ENCODE measurements at regions not wholly inside any gene's neighbourhood (a gene's known extent, or its start where the extent isn't known, plus 50 kb on each side); places are given as distances from the start of the nearest gene placed in this dataset.

GRCh38 chr2:13711154-13711553 is 921.4 kb upstream of the LRATD1 start:
- Mint-ChIP-seq H3K27ac (no peak overlapping the region), H3K9me3 (no peaks in the 10 kb centered on the region), H3K36me3 (ENCODE audit: low read depth) (no peaks in the 10 kb centered on the region), H3K27me3 (ENCODE audit: insufficient read depth, low read depth, poor library complexity) (peaks cover under 1% of the 10 kb centered on the region), H3K4me3 (no peak overlapping the region), H3K4me1 (no peaks in the 10 kb centered on the region)
- Histone ChIP-seq H4K20me1 (replicated peaks; ENCODE audit: insufficient read depth) (no peaks in the 10 kb centered on the region), H3K4me2 (no peak overlapping the region), H3K36me3 (ENCODE audit: insufficient read depth) (no peaks in the 10 kb centered on the region), H3K9me2 (ENCODE audit: insufficient read depth) (no peaks in the 10 kb centered on the region), H3K27ac (ENCODE audit: low read depth) (no peak overlapping the region), H3F3A (replicated peaks; ENCODE audit: low read depth) (no peaks in the 10 kb centered on the region), H3K79me2 (replicated peaks; ENCODE audit: insufficient read depth) (no peaks in the 10 kb centered on the region), H2AFZ (no peak overlapping the region), H3K4me1 (ENCODE audit: insufficient read depth) (no peaks in the 10 kb centered on the region; the same call in 1 of the 2 replicates), H3K4me3 (no peak overlapping the region), H3K27me3 (ENCODE audit: insufficient read depth) (no peaks in the 10 kb centered on the region)
- no peak for ATAC-seq
- TF ChIP-seq, protein P1, sequence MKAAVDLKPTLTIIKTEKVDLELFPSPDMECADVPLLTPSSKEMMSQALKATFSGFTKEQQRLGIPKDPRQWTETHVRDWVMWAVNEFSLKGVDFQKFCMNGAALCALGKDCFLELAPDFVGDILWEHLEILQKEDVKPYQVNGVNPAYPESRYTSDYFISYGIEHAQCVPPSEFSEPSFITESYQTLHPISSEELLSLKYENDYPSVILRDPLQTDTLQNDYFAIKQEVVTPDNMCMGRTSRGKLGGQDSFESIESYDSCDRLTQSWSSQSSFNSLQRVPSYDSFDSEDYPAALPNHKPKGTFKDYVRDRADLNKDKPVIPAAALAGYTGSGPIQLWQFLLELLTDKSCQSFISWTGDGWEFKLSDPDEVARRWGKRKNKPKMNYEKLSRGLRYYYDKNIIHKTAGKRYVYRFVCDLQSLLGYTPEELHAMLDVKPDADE (IDR thresholded peaks at IDR 0.05) = no peak
- TF ChIP-seq EZH2phosphoT487 (IDR thresholded peaks at IDR 0.05; ENCODE audit: unreplicated experiment) (no peak), CREB1 (CRISPR knock-in tag; IDR thresholded peaks at IDR 0.05; ENCODE audit: low read depth) (no peak), STAT1 (IDR thresholded peaks at IDR 0.05; ENCODE audit: unreplicated experiment) (no peak), REST (IDR thresholded peaks at IDR 0.05; ENCODE audit: unreplicated experiment) (no peak), ZNF114 (CRISPR knock-in tag; IDR thresholded peaks at IDR 0.05) (no peak), ZNF331 (CRISPR knock-in tag; IDR thresholded peaks at IDR 0.05; ENCODE audit: low read depth) (no peak), POLR2AphosphoS5 (IDR thresholded peaks at IDR 0.05; ENCODE audit: low read depth) (no peak), EZH2 (IDR thresholded peaks at IDR 0.05; ENCODE audit: low read depth, unreplicated experiment) (no peak), NANOG (IDR thresholded peaks at IDR 0.05; ENCODE audit: borderline replicate concordance) (no peak)
- TF ChIP-seq, protein P2, sequence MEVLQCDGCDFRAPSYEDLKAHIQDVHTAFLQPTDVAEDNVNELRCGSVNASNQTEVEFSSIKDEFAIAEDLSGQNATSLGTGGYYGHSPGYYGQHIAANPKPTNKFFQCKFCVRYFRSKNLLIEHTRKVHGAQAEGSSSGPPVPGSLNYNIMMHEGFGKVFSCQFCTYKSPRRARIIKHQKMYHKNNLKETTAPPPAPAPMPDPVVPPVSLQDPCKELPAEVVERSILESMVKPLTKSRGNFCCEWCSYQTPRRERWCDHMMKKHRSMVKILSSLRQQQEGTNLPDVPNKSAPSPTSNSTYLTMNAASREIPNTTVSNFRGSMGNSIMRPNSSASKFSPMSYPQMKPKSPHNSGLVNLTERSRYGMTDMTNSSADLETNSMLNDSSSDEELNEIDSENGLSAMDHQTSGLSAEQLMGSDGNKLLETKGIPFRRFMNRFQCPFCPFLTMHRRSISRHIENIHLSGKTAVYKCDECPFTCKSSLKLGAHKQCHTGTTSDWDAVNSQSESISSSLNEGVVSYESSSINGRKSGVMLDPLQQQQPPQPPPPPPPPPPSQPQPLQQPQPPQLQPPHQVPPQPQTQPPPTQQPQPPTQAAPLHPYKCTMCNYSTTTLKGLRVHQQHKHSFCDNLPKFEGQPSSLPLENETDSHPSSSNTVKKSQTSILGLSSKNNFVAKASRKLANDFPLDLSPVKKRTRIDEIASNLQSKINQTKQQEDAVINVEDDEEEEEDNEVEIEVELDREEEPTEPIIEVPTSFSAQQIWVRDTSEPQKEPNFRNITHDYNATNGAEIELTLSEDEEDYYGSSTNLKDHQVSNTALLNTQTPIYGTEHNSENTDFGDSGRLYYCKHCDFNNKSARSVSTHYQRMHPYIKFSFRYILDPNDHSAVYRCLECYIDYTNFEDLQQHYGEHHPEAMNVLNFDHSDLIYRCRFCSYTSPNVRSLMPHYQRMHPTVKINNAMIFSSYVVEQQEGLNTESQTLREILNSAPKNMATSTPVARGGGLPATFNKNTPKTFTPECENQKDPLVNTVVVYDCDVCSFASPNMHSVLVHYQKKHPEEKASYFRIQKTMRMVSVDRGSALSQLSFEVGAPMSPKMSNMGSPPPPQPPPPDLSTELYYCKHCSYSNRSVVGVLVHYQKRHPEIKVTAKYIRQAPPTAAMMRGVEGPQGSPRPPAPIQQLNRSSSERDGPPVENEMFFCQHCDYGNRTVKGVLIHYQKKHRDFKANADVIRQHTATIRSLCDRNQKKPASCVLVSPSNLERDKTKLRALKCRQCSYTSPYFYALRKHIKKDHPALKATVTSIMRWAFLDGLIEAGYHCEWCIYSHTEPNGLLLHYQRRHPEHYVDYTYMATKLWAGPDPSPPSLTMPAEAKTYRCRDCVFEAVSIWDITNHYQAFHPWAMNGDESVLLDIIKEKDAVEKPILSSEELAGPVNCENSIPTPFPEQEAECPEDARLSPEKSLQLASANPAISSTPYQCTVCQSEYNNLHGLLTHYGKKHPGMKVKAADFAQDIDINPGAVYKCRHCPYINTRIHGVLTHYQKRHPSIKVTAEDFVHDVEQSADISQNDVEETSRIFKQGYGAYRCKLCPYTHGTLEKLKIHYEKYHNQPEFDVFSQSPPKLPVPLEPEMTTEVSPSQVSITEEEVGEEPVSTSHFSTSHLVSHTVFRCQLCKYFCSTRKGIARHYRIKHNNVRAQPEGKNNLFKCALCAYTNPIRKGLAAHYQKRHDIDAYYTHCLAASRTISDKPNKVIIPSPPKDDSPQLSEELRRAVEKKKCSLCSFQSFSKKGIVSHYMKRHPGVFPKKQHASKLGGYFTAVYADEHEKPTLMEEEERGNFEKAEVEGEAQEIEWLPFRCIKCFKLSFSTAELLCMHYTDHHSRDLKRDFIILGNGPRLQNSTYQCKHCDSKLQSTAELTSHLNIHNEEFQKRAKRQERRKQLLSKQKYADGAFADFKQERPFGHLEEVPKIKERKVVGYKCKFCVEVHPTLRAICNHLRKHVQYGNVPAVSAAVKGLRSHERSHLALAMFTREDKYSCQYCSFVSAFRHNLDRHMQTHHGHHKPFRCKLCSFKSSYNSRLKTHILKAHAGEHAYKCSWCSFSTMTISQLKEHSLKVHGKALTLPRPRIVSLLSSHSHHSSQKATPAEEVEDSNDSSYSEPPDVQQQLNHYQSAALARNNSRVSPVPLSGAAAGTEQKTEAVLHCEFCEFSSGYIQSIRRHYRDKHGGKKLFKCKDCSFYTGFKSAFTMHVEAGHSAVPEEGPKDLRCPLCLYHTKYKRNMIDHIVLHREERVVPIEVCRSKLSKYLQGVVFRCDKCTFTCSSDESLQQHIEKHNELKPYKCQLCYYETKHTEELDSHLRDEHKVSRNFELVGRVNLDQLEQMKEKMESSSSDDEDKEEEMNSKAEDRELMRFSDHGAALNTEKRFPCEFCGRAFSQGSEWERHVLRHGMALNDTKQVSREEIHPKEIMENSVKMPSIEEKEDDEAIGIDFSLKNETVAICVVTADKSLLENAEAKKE (CRISPR knock-in tag; IDR thresholded peaks at IDR 0.05) = no peak
- no peak for DNase-seq (ENCODE audit: low spot score)
